Uterus (tissue), 2 donors: ENCODE measurements at regions not wholly inside any gene's neighbourhood (a gene's known extent, or its start where the extent isn't known, plus 50 kb on each side); places are given as distances from the start of the nearest gene placed in this dataset.

ENCODE experiments used
- CTCF ChIP-seq, 4 experiments: fragments of 200-600 bp in 2 of 4; fragments of 450-650 bp in 2 of 4; sonication (generic) in 2 of 4; IDR thresholded peaks; one replicate each; pipeline ENCODE4 v1.5.1; 2016 to 2019; ENCODE audit warnings: antibody characterized with exemption in 4 of 4, mild to moderate bottlenecking in 2 of 4, moderate library complexity in 1 of 4
- POLR2A ChIP-seq, 2 donors: fragments of 450-650 bp; IDR thresholded peaks; one replicate each; pipeline ENCODE4 v1.6.1; 2016; ENCODE audit warnings: antibody characterized with exemption in 2 of 2, mild to moderate bottlenecking in 1 of 2, moderate library complexity in 1 of 2

GRCh38 chr4:181946902-181947301 lies 296.3 kb upstream of the TENM3 start:
- TF ChIP-seq CTCF (IDR thresholded peaks at IDR 0.05) (no peak), POLR2A (IDR thresholded peaks at IDR 0.05) (no peak)
